Mucosa of stomach (tissue), 1 donor: ENCODE measurements at regions not wholly inside any gene's neighbourhood (a gene's known extent, or its start where the extent isn't known, plus 50 kb on each side); places are given as distances from the start of the nearest gene placed in this dataset.
"Not testable (repeated sequence)": the region's sequence is repeated elsewhere in the genome, so short reads cannot be mapped to it uniquely, and the experiment has no call there.

ENCODE experiments used
- H3K27me3 ChIP-seq: one replicate; pipeline ENCODE4 v1.7.0; 2013; ENCODE audit warnings: mild to moderate bottlenecking, low read length; ENCODE audit not compliant: control insufficient read depth, insufficient read depth
- H3K36me3 ChIP-seq: one replicate; pipeline ENCODE4 v1.7.0; 2013; ENCODE audit warnings: low read length; ENCODE audit not compliant: control insufficient read depth, insufficient read depth
- H3K4me1 ChIP-seq: one replicate; pipeline ENCODE4 v1.7.0; 2013; ENCODE audit warnings: mild to moderate bottlenecking, low read length; ENCODE audit not compliant: control insufficient read depth, insufficient read depth
- H3K4me3 ChIP-seq: one replicate; pipeline ENCODE4 v1.7.0; 2013; ENCODE audit warnings: low read length
- H3K9ac ChIP-seq: one replicate; pipeline ENCODE4 v1.7.0; 2013; ENCODE audit warnings: mild to moderate bottlenecking, low read length, moderate library complexity
- H3K9me3 ChIP-seq: one replicate; pipeline ENCODE4 v1.7.0; 2013; ENCODE audit warnings: mild to moderate bottlenecking, low read length, moderate library complexity; ENCODE audit not compliant: control insufficient read depth
- donor health status: Pancreatic carcinoma.

DNA sequence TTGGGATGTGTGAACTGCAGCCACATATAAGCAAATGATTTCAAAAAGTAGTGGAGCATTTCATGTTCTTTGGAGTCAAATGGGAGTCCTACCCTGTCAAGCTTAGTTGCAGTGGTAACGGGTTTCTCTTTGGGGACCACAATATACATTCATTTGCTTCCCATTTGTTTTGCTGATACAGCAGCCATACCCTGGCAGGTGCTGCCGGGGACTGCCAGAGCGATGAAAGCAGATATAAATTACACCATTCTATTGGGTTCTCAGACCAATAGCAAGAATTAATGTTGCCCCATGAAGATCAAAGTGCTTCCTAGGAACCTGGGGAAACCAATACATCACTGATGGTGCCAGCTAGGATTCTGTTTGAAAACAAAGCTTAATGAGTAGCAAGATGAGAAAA, 1621.5 kb upstream of the FLRT2 start:
- Histone ChIP-seq H3K27me3 (no peaks in the 10 kb centered on the region), H3K4me1 (no peaks in the 10 kb centered on the region), H3K9ac (no peak overlapping the region), H3K9me3 (no peaks in the 10 kb centered on the region), H3K4me3 (no peak overlapping the region), H3K36me3 (no peaks in the 10 kb centered on the region)

DNA sequence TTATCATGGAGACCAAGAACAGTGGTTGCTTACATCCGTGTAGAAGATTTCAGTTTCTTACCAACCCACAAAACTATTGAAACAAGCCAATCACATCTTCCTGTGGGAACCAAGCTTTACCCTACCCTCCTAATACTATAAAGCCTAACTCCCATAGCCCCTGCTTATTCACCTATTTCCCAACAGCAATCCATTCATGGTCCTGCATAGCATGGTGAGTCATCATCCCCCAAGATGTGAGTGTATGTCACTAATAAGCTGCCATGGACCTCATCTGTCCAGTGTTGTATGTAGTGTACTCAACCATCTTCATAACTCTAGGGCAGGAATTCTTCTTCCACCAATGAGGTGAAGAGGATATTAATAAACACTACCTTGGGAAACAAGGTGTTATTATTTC, 1620.4 kb upstream of the FLRT2 start:
- H3K27me3 ChIP-seq = no peaks in the 10 kb centered on the region
- no peaks in the 10 kb centered on the region for H3K4me1 ChIP-seq
- no peaks in the 10 kb centered on the region for H3K9me3 ChIP-seq
- no peaks in the 10 kb centered on the region for H3K36me3 ChIP-seq
- H3K9ac ChIP-seq = no peak overlapping the region
- H3K4me3 ChIP-seq = no peak overlapping the region

DNA sequence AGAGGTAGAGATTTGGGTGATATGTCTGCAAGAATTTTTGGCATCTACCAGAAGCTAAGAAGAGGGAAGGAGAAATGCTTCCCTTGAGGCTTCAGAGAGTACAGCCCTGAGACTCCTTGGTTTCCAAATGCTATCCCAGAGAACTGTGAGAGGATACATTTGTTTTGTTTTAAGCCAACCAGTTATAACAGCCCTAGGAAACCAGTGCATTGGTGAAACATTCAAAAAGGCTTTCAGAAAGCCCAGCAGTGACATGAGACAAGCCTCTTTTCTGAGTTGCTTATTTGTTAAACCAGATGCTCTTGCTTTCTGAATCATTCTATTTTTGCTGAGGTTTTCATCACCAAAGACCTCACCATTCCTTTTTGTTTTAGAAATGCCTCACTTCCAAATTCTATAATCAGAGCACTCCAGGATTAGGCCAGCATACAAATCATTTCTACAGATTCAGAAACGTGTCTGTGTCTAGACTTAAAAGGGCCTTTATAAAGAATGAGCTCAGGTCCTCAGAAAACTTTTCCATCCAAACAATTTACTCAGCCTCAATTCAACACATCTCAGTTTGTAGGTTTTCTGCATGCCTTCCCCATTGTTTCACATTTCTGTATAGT, 1617.8 kb upstream of the FLRT2 start:
- Histone ChIP-seq H3K9me3 (no peaks in the 10 kb centered on the region), H3K9ac (no peak overlapping the region), H3K4me3 (no peak overlapping the region), H3K36me3 (no peaks in the 10 kb centered on the region), H3K4me1 (no peaks in the 10 kb centered on the region), H3K27me3 (no peaks in the 10 kb centered on the region)

DNA sequence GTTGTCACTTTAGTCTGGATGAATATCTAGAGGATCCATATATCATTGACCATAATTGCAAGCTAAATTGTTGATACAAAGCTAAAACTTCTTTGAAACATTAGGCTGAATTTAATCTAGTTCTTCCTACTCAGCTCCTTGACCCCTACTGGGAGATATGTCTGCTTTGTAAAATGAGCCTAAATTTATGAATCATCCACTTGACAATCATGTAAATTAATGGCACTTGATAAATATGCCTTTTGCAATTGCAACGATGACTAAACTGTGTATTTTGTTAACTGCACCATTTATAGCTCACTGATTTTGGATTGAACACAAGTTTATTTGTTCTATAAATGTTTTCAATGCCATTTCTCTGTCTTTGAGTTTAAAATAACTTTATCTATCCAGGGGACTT, 1616.5 kb upstream of the FLRT2 start:
- Histone ChIP-seq H3K4me1 (no peaks in the 10 kb centered on the region), H3K36me3 (no peaks in the 10 kb centered on the region), H3K4me3 (no peak overlapping the region), H3K9ac (no peak overlapping the region), H3K9me3 (no peaks in the 10 kb centered on the region), H3K27me3 (no peaks in the 10 kb centered on the region)

DNA sequence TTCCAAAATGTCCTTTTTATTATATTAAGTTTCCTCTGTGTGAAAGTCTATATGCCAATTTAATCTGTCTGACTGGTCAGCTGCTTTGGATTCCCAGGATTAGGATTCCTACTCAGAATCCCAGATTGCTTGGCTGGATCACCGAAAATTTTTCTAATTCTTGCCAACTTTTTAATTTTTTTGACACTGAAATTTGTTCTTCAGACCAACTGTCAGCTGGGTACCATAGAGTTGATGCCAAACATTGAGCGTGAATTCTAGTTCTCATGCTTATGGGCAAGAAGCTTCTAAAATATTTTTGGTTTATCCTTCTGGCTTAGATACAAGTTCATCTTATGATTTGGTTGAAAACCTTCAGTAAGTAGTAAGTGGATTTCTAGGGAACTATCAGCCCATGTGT, 1611.4 kb upstream of the FLRT2 start:
- Histone ChIP-seq H3K4me1 (peaks cover 4% of the 10 kb centered on the region), H3K4me3 (no peak overlapping the region), H3K9me3 (no peaks in the 10 kb centered on the region), H3K36me3 (no peaks in the 10 kb centered on the region), H3K27me3 (no peaks in the 10 kb centered on the region), H3K9ac (no peak overlapping the region)

DNA sequence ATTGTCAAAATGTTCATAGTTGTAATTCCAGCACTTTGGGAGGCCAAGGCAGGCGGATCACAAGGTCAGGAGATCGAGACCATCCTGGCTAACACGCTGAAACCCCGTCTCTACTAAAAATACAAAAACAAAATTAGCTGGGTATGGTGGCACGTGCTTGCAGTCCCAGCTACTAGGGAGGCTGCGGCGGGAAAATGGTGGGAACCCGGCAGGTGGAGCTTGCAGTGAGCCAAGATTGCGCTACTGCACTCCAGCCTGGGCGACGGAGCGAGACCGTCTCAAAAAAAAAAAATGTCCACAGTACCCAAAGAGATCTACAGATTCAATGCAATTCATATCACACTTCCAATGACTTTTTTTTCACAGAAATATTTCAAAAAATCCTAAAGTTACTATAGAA, 1610.3 kb upstream of the FLRT2 start:
- not testable (repeated sequence) for H3K4me3 ChIP-seq, H3K4me1 ChIP-seq, H3K36me3 ChIP-seq, H3K27me3 ChIP-seq, H3K9me3 ChIP-seq, H3K9ac ChIP-seq

DNA sequence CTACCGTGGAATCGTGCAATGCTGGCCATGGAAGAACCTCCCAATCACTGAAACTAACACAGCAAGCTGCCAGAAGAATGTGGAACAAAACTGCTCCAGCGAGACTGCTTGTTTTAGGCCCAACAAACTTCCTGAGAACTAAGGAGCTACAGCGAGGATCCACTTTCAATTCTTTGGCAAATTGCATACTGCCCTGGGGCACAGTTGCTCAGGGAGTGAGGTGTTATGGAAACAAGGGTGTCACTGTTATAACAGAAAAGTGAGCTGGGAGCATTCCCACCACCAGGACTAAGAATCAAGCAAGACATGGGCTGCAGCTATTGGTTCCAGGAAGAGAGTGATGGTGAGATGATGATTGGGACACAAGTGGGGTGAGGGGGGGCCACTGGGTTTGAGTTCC, 1606.1 kb upstream of the FLRT2 start:
- no peaks in the 10 kb centered on the region for H3K36me3 ChIP-seq
- H3K9ac ChIP-seq = no peak overlapping the region
- H3K4me3 ChIP-seq = no peak overlapping the region
- H3K4me1 ChIP-seq = peaks cover 4% of the 10 kb centered on the region
- no peaks in the 10 kb centered on the region for H3K9me3 ChIP-seq
- no peaks in the 10 kb centered on the region for H3K27me3 ChIP-seq

DNA sequence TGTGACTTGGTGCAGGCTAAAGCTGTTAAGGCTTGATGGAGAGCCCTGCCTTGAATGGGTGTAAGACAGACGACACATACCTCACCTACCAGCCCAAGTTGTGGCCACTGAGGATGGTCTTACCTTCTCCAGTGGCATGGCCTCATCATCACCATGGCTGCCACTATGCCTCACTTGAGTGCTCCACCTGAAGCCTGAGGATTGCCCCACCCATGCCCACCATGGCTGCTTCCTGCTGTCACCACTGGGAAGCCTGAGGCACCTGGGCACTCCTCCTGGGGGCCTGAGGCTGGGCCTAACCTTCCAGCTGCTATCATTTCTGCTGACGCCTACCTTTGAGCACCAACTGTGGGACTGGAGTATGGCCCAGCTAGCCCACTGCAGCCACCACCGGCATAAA, 1605.7 kb upstream of the FLRT2 start:
- Histone ChIP-seq H3K4me3 (no peak overlapping the region), H3K4me1 (peaks cover 4% of the 10 kb centered on the region), H3K27me3 (no peaks in the 10 kb centered on the region), H3K9ac (no peak overlapping the region), H3K36me3 (no peaks in the 10 kb centered on the region), H3K9me3 (no peaks in the 10 kb centered on the region)

DNA sequence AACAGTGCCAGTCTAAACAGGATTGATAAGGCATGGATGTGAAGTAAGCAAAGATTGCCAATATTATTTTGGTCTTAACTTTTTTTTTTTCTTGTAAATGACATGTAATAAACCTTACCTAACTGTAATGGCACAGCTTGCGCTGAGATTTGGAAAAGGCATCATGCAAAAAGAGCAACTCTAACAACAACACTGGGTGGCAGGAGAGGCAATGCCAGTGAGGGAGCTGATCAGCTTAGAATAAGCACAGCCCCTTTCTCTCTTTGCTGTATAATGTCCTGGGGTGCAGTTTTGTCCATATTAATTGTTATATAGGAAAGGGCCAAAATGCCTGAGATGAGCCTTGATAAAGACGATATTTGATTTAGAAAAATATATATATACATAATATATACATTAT, 1589.7 kb upstream of the FLRT2 start:
- Histone ChIP-seq H3K36me3 (no peaks in the 10 kb centered on the region), H3K9ac (no peak overlapping the region), H3K9me3 (no peaks in the 10 kb centered on the region), H3K4me3 (no peak overlapping the region), H3K4me1 (no peaks in the 10 kb centered on the region), H3K27me3 (no peaks in the 10 kb centered on the region)

DNA sequence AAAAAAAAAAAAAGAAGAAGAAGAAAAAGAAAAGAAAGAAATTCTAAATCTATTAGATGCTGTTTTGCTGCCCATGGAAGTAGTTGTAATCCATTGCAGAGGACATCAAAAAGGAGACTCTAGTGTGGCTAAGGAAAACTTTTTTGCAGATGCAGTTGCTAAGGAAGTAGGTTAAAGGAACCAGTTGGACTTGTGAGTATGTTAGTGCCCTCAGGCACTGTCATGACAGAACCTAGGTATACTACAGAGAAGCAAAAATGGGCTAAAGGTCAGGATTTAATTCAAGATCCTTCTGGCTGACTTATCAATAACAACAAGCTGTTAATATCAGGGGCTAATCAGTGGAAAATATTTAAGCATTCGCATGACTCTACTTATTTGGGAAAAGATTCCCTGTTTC, 1571.6 kb upstream of the FLRT2 start:
- no peaks in the 10 kb centered on the region for H3K36me3 ChIP-seq
- no peaks in the 10 kb centered on the region for H3K27me3 ChIP-seq
- H3K9ac ChIP-seq = no peak overlapping the region
- no peaks in the 10 kb centered on the region for H3K4me1 ChIP-seq
- no peak overlapping the region for H3K4me3 ChIP-seq
- no peaks in the 10 kb centered on the region for H3K9me3 ChIP-seq

DNA sequence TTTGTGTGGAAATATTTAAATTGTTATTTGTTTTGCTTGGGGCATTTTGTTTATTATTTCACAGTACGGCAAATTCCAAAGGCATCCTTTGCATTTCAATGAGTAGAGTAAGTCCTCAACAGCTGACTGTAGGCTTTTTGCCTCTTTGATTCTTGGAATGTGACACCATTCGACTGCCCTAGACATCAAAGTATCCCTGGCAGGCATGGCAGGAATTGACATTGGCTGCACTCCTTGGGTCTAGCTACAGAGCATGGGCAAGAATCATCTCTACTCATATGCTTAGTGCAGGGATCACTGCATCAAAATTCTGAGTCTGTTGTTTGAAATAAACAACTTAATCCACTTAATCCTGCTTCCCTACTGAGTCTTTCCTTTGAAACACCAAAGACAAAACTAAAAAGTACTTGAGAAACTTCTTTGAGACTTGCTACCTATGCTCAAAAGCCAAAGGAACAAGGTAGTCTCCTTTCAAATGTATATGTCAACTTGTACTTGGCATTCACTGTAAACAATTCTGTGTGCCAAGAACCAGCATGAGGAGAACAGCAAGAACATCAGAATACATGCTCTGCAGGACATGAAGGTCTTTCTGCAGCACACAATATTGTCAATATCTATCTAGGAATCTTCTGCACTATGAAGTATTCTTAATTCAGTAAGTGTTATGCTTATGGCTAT, 1569.0 kb upstream of the FLRT2 start:
- Histone ChIP-seq H3K9me3 (no peaks in the 10 kb centered on the region), H3K4me3 (no peak overlapping the region), H3K4me1 (no peaks in the 10 kb centered on the region), H3K27me3 (no peaks in the 10 kb centered on the region), H3K36me3 (no peaks in the 10 kb centered on the region), H3K9ac (no peak overlapping the region)

DNA sequence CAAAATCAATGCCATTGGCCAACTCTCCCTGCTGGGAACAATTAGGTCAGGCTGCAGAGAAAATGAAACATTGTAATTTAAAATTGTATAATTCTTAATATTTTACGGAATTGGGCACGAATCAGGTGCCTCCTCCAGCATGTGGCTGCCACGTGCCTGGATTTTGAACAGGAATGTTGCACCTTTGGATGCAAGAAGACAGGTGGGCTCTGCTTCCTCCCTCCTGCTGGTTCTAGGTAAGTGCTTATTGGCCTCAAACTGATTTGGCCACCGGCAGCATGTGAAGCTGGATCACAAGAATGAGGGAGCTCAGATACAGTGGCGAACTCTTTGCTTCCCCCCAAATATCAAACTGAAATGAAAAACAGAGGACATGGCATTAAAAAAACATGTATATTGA, 1559.9 kb upstream of the FLRT2 start:
- no peak overlapping the region for H3K9ac ChIP-seq
- no peaks in the 10 kb centered on the region for H3K9me3 ChIP-seq
- no peaks in the 10 kb centered on the region for H3K36me3 ChIP-seq
- H3K27me3 ChIP-seq = no peaks in the 10 kb centered on the region
- H3K4me3 ChIP-seq = no peak overlapping the region
- no peaks in the 10 kb centered on the region for H3K4me1 ChIP-seq

DNA sequence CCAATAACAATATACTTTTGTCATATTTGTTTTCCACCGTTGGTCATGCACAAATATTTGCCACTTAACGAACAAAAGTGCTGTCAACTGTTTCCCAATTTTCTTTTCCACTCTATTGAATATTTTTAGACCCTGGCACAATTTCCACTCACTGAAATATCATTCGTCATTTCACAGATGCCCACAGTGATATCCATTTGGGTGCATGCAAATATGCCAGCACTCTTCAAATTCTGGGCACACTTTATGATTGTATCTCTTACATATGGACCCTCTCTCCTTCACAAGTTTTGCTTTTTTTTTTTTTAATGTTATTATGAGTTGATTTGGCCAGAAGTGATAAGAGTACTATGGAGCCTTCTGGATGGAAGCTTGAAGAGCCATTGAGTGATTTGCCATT, 1557.3 kb upstream of the FLRT2 start:
- no peaks in the 10 kb centered on the region for H3K27me3 ChIP-seq
- no peaks in the 10 kb centered on the region for H3K36me3 ChIP-seq
- H3K9me3 ChIP-seq = no peaks in the 10 kb centered on the region
- H3K9ac ChIP-seq = no peak overlapping the region
- no peaks in the 10 kb centered on the region for H3K4me1 ChIP-seq
- no peak overlapping the region for H3K4me3 ChIP-seq
